ENCODE measurements at regions not wholly inside any gene's neighbourhood (a gene's known extent, or its start where the extent isn't known, plus 50 kb on each side); places are given as distances from the start of the nearest gene placed in this dataset.

DNA sequence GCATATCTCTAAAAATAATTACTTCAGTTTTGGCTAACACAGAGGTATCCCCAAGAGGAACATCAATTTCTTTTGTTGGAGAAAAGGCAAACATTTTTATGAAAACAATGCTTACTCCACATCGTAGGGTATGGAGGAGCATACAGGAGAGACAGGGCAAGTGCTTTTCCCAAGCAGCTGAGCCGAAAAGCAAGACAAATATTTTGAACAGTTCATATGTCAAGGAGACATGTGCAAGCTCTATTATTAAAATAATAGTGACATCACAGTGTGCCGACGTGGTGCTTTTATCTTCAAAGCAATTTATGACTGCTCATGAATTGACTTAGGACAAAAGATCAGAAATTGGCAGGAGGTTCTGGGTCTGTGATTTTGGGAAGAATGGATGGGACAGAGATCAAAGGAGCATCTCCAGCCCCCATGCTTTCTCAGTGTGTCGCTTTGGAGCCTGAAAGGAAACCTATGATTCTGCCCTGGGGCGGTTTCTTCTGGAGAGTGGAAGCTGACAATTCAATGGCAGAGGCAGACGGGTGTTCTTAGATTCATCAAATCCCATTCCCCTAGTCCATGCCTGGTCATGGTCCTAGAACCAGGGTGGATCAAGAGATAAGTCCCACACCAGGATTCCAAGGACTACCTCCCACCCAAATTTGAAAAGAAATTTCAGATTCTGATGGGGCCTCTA is 97.1 kb downstream of the JCAD start:
- no peak for DNase-seq

DNA sequence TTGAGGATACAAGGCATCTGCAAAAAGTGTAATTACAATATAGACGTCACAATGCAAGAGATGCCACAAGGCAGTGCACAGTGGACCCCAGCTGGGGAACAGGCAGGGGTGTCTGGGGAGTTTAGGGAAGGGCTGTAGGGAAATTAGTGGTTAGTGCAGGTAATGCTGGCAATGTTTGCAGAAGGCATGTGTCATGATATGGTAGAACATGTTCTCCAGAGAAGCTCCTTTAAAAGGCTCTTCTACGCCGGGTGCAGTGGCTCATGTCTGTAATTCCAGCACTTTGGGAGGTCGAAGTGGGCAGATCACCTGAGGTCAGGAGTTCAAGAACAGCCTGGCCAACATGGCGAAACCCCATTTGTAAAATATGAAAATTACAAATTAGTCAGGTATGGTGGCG is 98.0 kb downstream of the JCAD start:
- DNase-seq: no peak

DNA sequence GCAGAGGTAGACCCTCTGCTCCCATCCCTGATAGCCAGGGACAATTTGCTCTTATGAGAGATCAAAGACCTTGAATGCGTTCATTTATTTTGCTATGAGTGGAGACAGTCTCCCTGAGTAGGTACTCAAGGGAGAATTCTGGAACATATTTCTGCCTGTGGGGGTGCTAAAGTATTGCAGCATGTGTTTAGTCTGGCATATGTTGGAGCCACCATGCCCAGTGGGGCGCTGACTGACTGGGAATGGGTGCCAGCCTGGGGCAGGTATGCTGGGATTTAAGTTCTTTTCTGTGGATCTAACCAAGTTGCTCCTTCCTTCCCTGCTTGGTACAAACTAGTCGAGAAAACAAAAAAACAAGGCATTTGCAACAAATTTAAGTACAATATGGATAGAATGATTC is 99.1 kb downstream of the JCAD start:
- no peak for DNase-seq

DNA sequence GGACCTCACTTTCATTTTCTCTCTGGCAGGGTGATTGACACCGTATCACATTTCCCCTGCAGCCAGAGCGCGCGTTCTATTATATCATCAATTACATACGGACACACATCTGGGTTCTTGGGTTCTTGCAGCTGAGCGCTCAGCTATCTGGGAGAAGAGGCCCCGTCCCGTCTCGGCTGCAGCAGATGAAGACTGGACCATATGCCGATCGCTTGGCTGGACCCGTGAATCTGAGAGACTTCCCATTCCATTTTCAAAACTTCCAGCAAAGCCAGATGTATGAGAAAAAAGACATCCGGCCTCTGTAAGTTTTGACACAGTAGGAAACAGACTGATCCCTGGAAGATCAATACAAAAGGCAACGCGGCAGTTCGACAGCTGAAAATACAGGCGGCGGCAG is 99.8 kb downstream of the JCAD start:
- DNase-seq: no peak

DNA sequence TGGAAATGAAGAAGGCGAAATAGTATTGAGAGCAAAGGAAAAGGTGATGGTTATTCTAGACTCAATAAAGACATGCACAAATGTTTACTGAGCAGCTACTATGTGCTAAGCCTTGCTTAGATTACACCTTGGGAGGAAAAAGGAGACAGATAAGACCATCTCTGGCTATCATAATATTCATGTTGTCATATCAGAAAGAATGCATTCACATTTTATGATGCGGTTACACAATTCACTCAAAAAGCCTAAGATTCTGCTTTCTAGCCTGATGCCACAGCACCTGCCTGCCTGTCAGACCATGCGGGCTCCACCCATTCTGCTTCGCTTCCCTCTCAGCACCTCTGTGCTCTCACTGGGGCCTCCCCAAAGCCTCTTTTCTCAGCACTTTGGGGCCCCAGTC is 100.9 kb downstream of the JCAD start:
- no peak for DNase-seq

DNA sequence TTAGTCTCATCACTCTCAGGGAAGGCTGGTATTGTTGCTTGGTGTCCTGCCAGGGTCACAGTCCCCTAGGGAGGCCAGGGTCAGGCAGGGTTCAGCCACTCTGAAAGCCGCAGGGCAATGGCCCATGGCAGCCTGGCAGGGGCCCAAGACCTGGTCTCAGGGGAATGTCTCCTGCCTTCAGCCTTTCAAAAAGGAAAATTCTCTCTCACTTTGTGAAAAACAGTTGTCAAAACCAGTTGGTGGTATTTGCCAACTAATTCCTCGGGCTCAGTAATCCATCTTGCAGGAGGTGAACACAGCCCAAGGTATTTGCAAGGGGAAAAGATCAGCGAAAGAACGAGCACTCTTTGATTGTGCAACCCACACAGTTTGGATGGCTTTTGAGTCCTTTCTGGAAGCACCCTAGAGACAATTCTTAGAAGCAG is 101.5 kb downstream of the JCAD start:
- DNase-seq: no peak

DNA sequence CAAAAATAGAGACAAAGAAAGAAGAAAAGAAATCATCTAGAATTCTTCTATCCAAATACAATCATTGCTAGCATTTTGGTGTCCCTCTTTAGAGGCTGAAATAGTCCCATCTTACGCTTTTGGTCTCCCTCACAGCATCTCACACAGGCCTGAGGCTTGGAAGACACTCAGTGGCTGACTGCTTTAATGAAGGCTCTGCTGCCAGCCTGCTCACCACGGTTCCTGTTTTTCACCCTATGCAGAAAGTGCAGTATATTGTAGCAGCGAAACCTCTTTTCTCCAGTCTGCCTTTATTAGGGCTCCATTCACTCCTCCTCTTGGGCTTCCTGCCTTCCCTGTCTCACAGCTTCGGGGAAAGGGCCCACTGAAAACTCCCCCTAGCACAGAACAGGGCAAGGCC is 102.2 kb downstream of the JCAD start:
- no peak for DNase-seq

DNA sequence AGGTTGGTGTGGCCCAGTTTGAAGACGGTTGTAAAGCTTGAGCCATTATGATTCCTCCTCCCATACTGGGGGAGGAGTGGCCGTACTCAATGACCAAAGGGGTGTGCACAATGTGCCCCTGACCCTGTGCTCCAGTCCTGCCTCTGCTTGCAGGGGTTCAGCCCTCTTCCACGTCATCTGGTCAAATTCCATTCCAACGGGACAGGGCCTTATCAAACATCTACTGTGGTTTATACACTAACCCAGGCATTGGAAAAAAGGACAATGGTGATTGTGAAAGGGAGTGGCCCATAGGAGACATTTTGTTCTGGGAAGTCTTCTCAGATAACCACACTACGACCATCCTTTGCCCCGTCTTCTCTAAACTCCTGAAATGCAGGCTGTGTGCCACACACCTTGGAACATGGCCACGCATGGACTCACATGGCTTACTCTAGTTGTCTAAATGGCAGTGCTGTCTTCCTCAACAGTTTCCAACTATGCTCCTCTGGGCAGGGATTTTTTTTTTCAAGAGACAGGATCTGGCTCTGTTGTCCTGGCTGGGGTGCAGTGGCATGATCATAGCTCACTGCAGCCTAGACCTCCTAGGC is 103.0 kb downstream of the JCAD start:
- DNase-seq: no peak

DNA sequence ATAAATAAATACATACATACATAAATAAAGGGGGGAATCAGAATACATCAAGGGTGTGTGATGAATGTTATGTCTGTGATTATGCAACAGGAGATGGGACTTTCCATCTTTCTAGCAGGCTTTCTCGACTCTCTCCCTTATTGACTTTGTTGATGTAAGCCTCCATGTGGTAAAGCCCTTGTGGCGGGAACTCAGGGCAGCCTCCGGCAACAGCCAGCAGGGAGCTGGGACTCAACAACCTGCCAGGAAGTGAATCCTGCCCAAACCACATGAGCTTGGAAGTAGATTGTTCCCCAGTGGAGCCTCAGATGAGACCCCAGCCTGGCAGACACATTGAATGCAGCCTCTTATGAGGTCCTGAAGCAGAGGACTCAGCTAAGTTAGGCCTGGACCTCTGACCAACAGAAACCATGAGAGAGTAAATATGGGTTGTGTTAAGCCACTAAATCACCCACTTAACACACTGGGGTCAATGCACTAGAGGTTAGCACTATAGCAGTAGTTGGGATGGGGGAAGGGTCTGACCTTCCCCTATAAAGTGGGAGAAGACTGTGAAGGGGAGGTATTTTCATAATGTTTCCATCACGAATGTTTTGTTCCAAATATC is 104.0 kb downstream of the JCAD start:
- DNase-seq: no peak

DNA sequence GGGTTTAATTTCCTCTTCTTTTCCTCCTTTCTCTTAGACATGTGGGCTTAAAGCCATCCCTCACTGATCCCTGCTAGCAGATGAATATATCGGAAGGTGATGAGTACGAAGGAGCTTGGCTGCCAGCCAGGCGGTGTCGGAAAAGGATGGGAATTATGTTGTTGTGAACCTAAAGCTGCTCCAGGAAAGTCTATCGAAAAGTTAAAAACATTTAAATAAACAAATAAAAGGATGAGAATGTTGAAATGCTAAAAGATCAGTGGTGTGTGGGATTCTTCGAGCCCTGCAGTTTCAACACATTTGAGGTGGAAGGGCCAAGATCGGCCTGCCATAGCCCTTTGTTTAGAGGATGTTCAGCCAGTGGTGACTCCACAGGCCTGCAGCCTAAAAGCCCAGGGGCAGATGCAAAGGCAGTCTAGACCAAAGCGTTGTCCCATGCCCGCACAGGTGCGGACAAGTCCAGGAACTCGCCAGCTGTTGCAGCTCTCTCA is 107.9 kb downstream of the JCAD start:
- DNase-seq: no peak

DNA sequence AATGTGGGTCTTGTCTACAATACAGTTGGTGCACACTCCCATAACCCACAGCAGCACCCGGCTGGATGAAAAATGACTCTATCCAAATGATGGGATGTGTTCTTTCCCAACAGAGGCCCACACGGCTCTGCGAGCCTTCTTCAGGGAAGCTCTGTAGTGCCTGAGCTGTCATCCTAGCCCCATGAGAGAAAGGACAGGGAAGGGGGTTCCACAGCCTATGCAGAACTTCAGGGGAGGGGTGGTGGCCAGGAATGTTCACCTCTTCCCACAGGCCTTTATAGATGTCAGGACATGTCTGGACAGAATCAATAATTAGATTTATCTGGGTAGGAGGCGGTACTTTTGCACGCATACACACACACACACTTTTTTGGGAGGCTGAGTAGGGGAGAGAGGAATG is 109.0 kb downstream of the JCAD start:
- DNase-seq: no peak

DNA sequence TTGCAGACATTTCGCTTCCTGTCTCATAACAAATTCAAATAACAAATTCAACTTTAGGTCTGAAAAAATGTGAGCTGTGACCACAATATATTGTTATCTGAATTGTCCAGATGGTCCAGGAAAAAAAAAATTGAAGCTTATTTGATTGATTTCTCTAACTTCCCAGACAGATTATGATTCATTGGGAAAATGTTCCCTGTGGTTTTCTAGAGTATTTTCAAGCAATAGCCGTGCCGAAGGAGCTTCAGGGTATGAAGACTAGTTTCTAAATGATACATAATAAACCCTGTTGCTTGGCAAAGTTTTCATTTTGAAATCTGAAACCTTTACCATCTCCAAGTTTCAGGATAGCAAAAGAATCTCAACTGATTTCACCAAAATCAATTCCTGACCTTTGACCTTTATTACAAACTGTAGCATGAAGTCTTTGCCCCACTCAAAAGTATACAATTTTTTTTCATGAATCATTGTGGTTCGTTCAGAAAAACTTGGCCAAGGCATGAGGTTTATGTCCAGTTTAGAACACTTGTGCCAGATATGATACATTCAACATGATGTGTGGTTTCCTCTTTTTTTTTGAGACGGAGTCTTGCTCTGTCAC is 109.9 kb downstream of the JCAD start:
- no peak for DNase-seq

DNA sequence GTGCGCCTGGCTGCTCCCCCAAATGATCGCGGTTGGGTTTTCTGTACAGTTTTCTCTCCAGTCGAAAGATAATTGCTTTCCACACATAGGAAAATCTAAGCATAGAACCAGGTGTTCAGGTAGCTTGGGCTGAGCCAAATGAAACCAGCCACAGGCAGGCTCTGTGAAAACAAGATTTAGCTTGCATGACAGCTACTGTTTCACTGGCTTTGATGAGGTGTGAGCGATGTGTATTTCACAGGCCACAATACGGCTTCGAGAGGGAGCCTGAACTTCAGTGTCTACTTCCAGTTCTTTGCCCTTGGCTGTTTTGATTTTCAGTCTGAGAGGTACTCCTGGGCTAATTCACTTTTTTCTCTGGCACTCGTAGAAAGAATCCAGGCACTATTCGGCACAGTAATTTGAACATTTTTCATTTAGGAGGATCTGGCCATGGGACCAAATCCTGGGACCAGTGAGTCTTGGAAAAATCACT is 110.5 kb downstream of the JCAD start:
- DNase-seq: no peak

DNA sequence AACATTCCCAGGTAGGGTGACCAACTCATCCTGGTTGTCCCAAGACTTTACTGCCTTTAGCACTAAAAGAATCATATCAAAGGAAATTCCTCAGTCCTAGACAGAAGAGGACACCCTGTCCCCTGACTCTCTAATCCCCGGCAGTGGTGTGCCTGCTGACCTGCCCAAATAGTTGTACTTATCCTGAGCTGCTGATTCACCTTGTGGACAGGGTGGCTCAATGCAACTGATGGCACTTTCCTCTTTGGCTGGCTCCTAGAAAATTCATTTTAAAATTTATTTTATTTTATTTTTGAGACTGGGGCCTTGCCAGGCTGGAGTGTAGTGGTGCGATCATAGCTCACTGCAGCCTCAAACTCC is 111.7 kb downstream of the JCAD start:
- no peak for DNase-seq

DNA sequence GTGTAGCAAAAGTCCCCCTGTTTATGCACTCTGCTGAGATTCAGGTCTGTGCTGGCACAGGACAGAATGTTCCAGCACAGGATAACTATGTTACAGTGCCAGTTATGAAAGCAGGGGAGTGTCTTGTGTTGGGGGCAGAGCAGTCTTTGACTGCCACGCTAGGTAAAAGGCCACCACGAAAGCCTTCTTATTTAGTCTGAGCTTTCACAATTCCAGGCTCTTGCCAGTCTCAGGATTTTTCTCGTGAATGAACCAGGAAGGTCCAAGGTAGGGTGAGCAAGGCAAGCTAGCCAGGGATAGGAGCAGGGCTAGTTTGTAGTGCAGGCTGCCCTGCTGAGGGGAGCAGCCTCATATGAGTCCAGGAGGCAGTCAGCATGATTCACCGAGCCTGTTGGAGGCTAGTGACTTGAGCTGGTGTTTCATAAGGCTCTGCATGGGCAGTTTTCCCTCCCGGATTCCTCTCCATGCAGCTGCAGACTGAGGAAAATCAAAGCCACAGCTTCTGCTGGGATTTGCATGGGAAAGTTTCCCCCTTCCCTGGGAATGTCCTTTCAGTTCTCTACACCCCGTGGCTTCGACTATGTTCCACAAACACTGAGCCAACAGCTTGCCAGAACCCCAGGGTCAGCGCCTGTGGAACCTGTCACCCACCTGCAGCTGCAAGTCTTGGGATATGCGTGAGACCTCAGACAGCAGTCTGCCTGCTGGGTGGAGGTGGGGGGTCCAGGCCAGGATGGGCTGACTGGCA is 112.3 kb downstream of the JCAD start:
- no peak for DNase-seq

DNA sequence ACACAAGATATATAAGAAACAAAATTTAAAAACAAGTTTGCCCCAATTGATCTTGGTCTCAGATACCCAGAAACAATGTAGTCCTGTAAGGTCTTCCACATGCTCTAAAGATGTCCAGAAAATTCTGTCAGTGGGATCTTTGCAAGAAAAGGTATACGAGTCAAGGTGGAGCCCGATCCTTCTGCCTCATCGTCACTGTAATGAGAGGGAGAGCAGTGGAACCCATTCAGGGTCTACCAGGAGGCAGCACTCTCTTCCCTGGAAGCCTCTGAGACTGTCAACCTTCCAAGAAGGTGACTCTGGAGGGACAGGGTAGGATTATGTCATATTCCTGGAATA is 112.8 kb downstream of the JCAD start:
- DNase-seq: no peak

DNA sequence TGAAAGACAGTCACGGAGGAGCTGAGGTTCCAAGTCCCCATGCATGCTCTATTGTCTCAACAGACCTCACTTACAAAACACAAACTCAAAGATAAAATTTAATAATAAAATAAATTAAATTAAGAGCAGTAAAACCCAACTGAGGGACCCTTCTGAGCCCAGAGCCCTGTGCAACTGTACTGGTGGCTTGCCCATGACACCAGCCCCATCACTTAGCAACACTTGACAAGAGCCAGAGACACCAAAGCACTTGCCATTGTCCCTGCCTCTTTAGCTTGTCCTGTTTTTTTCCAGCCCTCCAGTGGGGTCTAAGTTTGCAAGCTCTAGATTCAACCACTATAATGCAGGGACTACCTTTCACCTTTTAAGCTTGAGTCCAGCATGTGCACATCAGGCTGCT is 117.9 kb downstream of the JCAD start:
- DNase-seq: no peak

DNA sequence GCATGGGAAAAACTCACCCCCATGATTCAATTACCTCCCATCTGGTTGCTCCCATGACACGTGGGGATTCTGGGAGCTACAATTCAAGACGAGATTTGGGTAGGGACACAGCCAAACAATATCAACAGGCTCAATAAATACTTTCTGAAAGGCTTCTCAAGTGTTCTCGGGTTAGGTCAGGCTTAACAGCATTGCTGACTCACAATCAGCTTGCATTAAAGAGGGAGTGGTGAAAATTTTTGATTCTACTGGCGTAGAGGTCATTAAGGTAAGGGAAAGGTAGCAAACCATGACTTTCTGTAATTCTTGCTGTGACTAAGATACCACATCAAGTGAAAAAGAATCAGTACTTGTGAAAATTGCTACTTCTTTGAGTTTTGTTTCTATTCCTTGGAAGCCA is 126.4 kb downstream of the JCAD start:
- DNase-seq: no peak

DNA sequence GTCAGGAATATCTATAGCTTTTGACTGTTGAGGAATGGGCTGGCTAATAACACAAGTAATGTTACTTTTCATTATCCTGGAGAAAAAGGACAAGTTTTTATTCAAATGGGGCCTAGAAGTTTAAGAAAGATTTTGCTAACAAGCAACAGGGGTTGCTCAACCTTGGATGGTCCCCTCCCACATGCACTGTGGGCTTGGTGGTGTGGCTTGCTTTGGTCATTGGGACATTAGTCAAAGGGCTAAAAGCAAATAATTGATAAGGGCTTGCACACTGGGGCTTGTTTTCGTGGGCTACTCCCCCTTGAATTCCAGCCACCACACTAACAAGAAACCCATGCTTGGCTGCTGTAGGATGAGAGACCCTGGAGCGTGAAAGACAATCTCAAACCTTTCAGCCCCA is 127.6 kb downstream of the JCAD start:
- DNase-seq: no peak

DNA sequence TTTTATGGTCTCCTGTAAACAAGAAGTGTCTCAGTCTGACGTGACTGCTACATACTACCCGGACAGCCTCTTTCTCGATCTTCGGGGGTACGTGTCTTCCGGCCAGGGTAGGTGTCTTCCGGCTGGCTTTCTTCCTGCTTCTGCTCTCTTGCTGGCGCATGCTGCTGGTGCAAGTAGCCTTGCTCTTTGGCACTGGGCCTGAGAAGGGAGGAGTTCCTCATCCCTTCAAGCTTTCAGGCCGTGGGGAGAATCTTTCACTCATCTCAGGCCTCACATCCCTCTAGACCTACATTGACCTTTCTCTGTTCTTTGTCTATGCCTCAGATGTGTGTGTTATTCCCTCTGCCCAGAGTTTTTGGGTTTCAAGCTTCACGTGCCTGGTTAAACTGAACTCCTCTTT is 130.4 kb downstream of the JCAD start:
- DNase-seq: no peak

DNA sequence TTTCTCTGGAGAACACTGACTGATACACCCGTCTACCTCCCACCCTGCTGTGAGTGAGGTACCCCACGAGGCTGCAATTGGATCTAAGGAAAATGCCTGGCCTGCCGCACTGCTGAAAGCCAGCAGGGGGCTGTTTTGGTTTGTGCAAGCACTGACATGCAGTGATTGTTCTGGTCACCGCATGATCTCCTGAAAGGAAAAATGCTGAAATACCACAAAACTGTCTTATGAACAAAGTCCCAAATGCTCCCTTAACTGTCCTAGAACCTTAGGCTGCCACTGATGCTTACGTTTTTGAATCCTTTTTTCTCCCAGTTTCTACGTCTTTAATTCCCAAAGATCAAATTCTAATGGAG is 132.7 kb downstream of the JCAD start:
- no peak for DNase-seq

DNA sequence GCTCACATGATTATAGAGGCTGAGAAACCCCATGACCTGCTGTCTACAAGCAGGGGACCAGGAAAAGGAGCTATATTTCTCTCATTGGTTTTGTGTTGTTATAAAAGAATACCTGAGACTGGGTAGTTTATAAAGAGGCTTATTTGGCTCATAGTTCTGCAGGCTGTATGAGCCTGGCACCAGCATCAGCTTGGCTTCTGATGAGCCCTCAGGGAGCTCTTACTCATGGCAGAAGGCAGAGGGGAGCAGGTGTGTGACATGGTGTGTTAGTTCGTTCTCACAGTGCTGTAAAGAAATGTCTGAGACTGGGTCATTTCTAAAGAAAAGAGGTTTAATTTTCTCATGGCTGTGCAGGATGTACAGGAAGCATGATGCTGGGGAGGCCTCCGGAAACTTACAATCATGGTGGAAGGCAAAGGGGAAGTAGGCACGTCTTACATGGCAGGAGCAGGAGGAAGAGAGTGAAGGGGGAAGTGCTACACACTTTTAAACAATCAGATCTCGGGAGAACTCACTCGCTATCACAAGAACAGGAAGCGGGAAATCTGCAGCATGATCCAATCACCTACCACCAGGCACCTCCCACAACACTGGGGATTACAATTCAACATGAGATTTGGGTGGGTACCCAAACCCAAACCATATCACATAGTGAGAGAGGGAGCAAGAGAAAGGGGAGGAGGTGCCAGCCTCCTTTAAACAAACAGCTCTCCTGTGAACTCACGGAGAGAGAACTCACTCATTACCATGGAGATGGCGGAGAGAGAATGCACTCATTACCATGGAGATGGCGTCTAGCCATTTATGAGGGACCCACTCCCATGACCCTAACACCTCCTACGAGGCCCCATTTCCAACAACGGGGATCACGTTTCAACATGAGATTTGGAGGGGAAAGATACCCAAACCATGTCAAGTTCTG is 133.4 kb downstream of the JCAD start:
- DNase-seq: no peak

DNA sequence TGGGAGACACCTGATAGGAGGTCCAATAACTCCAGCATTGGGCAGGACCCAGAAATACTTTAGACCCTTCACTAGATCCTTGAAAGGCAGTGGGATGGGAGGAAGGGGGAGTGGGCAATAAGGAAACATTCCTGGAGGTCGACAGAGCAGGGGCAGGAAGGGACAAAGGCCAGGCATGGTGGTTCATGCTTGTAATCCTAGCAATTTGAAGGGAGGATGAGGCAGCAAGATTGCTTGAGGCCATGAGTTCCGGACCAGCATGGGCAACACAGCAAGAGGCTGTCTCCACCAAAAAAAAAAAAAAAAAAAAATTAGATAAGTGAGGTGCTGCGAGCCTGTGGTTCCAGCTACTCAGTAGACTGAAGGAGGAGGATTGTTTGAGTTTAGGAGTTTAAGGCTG is 134.9 kb downstream of the JCAD start:
- DNase-seq: no peak
